ENCODE measurements at regions not wholly inside any gene's neighbourhood (a gene's known extent, or its start where the extent isn't known, plus 50 kb on each side); places are given as distances from the start of the nearest gene placed in this dataset.

DNA sequence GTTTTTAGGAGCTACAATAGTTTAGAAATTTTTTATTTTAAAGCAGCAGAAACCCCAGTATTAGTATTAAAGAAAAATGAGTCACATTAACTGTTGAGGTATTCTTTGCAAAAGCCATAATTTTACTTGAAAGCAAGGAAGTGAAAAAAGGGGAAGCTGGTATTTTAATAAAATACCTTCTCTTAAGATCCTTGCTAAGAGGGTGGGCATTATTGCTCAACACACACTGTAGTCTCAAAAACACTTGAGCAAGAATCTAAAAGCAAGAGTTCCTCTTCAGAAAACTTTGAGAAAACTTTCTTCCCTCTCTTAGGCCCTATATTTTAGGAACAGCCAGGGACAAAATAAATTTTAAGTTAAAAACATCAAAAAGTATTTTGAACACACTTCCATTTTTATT, 259.4 kb upstream of the DIAPH2 start:
- RAD21 ChIA-PET (ENCODE audit: unreplicated experiment), result no interaction called here
- in situ Hi-C loops (cut with MboI), result no loop called here

More for the DNA sequence above, 259.4 kb upstream of the DIAPH2 start:
- H3K4me1 ChIP-seq (ENCODE audit: control insufficient read depth, insufficient read depth, low read length), result no peaks in the 10 kb centered on the region
- H3K27ac ChIP-seq (ENCODE audit: control insufficient read depth, insufficient read depth), result no peak overlapping the region
- H2AFZ ChIP-seq (ENCODE audit: control insufficient read depth, low read depth, low read length), result no peak overlapping the region
- H3K9me3 ChIP-seq (replicated peaks; ENCODE audit: control insufficient read depth, insufficient read depth, low read length), result no peaks in the 10 kb centered on the region
- ATAC-seq (no peak), FAIRE-seq (no peak), DNase-seq (ENCODE audit: low read depth, low spot score) (no peak)
- no peaks in the 10 kb centered on the region for H3K27me3 ChIP-seq (replicated peaks in 1 of 2; ENCODE audit: control insufficient read depth in 2 of 2, insufficient read depth in 2 of 2, low read length in 1 of 2)
- ChIA-PET CTCF (no interaction called here), SMC1A (ENCODE audit: uncharacterized antibody, unreplicated experiment) (no interaction called here), POLR2A (no interaction called here)
- H3K9ac ChIP-seq (ENCODE audit: control insufficient read depth, insufficient read depth, low read length), result no peak overlapping the region
- TF ChIP-seq KDM1A (IDR thresholded peaks at IDR 0.05; ENCODE audit: borderline replicate concordance) (no peak), NFXL1 (IDR thresholded peaks at IDR 0.05; ENCODE audit: borderline replicate concordance) (no peak), TCF3 (IDR thresholded peaks at IDR 0.05; ENCODE audit: borderline replicate concordance, insufficient read depth, low read depth, low read length) (no peak), MLLT1 (IDR thresholded peaks at IDR 0.05) (no peak), BMI1 (IDR thresholded peaks at IDR 0.05; ENCODE audit: borderline replicate concordance) (no peak), SREBF1 (IDR thresholded peaks at IDR 0.05; ENCODE audit: low read length) (no peak), CHD1 (IDR thresholded peaks at IDR 0.05; ENCODE audit: low read depth, low read length) (no peak)
- TF ChIP-seq, protein P1, sequence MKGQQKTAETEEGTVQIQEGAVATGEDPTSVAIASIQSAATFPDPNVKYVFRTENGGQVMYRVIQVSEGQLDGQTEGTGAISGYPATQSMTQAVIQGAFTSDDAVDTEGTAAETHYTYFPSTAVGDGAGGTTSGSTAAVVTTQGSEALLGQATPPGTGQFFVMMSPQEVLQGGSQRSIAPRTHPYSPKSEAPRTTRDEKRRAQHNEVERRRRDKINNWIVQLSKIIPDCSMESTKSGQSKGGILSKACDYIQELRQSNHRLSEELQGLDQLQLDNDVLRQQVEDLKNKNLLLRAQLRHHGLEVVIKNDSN (IDR thresholded peaks at IDR 0.05; ENCODE audit: borderline replicate concordance, extremely low read length, insufficient read depth, low read depth, low read length), result no peak
- H3K4me3 ChIP-seq, result no peak overlapping the region
- no TSS peak for BruUV-seq (replicated peaks)
- H3K4me2 ChIP-seq (ENCODE audit: control insufficient read depth, insufficient read depth), result no peak overlapping the region
- intact Hi-C loops (cut with micrococcal nuclease; ENCODE audit: unreplicated experiment), result no loop called here
- no peaks in the 10 kb centered on the region for H3K79me2 ChIP-seq (ENCODE audit: control insufficient read depth, insufficient read depth, low read length)
- H4K20me1 ChIP-seq (ENCODE audit: control insufficient read depth, insufficient read depth), result no peaks in the 10 kb centered on the region
- H3K36me3 ChIP-seq (ENCODE audit: control insufficient read depth in 2 of 2, insufficient read depth in 2 of 2, low read length in 1 of 2), result no peaks in the 10 kb centered on the region

All from GM12878 (cell line).